BE2C (cell line): ENCODE measurements at regions not wholly inside any gene's neighbourhood (a gene's known extent, or its start where the extent isn't known, plus 50 kb on each side); places are given as distances from the start of the nearest gene placed in this dataset.

ENCODE experiments used
- DNase-seq: peaks from one replicate; pipeline ENCODE4 v3.0.0-alpha.2; 2020
- H3K27me3 ChIP-seq: fragments of 250-450 bp; sonication (Bioruptor Pico); 2 replicates; pipeline ENCODE4 v1.5.1; 2020; ENCODE audit warnings: mild to moderate bottlenecking
- H3K36me3 ChIP-seq: fragments of 250-450 bp; sonication (Bioruptor Pico); 2 replicates; pipeline ENCODE4 v1.5.1; 2020; ENCODE audit warnings: mild to moderate bottlenecking
- H3K4me1 ChIP-seq: fragments of 250-450 bp; sonication (Bioruptor Pico); 2 replicates; pipeline ENCODE4 v1.5.1; 2020
- H3K4me3 ChIP-seq: 2 replicates; pipeline ENCODE4 v1.5.1; 2011; ENCODE audit warnings: low read depth, low read length
- H3K9me3 ChIP-seq: fragments of 250-450 bp; sonication (Bioruptor Pico); 2 replicates; pipeline ENCODE4 v1.5.1; 2020
- CTCF ChIP-seq: IDR thresholded peaks from 2 replicates; pipeline ENCODE4 v1.5.1; 2012; ENCODE audit warnings: mild to moderate bottlenecking, low read depth, low read length

GRCh38 chr5:5065472-5065871 is 74.7 kb upstream of the ADAMTS16 start:
- no peak for TF ChIP-seq CTCF
- Histone ChIP-seq H3K4me1 (no peaks in the 10 kb centered on the region), H3K9me3 (no peaks in the 10 kb centered on the region), H3K4me3 (no peak overlapping the region), H3K36me3 (no peaks in the 10 kb centered on the region), H3K27me3 (peaks cover 26% of the 10 kb centered on the region)
- no peak for DNase-seq

GRCh38 chr5:5066276-5067186 is 73.6 kb upstream of the ADAMTS16 start:
- no peaks in the 10 kb centered on the region for H3K9me3 ChIP-seq
- no peaks in the 10 kb centered on the region for H3K36me3 ChIP-seq
- peaks cover 35% of the 10 kb centered on the region for H3K27me3 ChIP-seq
- no peaks in the 10 kb centered on the region for H3K4me1 ChIP-seq
- TF ChIP-seq CTCF, result no peak
- DNase-seq, result no peak
- no peak overlapping the region for H3K4me3 ChIP-seq

- H3K36me3 ChIP-seq, result no peaks in the 10 kb centered on the region
- H3K9me3 ChIP-seq, result no peaks in the 10 kb centered on the region
- H3K27me3 ChIP-seq, result peaks cover 37% of the 10 kb centered on the region
- no peaks in the 10 kb centered on the region for H3K4me1 ChIP-seq
- no peak overlapping the region for H3K4me3 ChIP-seq
- no peak for DNase-seq
- TF ChIP-seq CTCF, result no peak
Measured at GRCh38 chr5:5069851-5070250, 70.3 kb upstream of the ADAMTS16 start.

GRCh38 chr5:5071554-5071953 is 68.6 kb upstream of the ADAMTS16 start:
- no peak for DNase-seq
- no peaks in the 10 kb centered on the region for H3K9me3 ChIP-seq
- H3K27me3 ChIP-seq, result peaks cover 41% of the 10 kb centered on the region
- H3K4me1 ChIP-seq, result no peaks in the 10 kb centered on the region
- no peaks in the 10 kb centered on the region for H3K36me3 ChIP-seq
- no peak overlapping the region for H3K4me3 ChIP-seq
- no peak for TF ChIP-seq CTCF

- TF ChIP-seq CTCF, result no peak
Measured at GRCh38 chr5:5077236-5077635, 62.9 kb upstream of the ADAMTS16 start.

GRCh38 chr5:5078009-5078897 is 61.9 kb upstream of the ADAMTS16 start:
- Histone ChIP-seq H3K9me3 (no peaks in the 10 kb centered on the region), H3K36me3 (no peaks in the 10 kb centered on the region), H3K4me3 (no peak overlapping the region), H3K4me1 (no peaks in the 10 kb centered on the region), H3K27me3 (peaks cover 22% of the 10 kb centered on the region)
- no peak for TF ChIP-seq CTCF
- no peak for DNase-seq

More at GRCh38 chr5:5077236-5077635, 62.9 kb upstream of the ADAMTS16 start:
- Histone ChIP-seq H3K4me1 (no peaks in the 10 kb centered on the region), H3K27me3 (peaks cover 22% of the 10 kb centered on the region), H3K4me3 (no peak overlapping the region), H3K36me3 (no peaks in the 10 kb centered on the region), H3K9me3 (no peaks in the 10 kb centered on the region)
- DNase-seq, result no peak
